Psoas muscle (tissue), 7 donors: ENCODE measurements at regions not wholly inside any gene's neighbourhood (a gene's known extent, or its start where the extent isn't known, plus 50 kb on each side); places are given as distances from the start of the nearest gene placed in this dataset.

Experiments
- ATAC-seq, 4 donors: fragments of 200-7000 bp; cut with Tn5 transposase; one replicate each; pipeline ENCODE4 v1.9.1; 2020; ENCODE audit warnings: moderate library complexity in 3 of 4, mild to moderate bottlenecking in 2 of 4
- DNase-seq, 2 donors: peaks; one replicate each; pipeline ENCODE4 v3.0.0-alpha.2; 2020
- H3K27ac ChIP-seq: fragments of 200-600 bp; one replicate; pipeline ENCODE4 v1.8.0; 2022
- H3K27me3 ChIP-seq, 3 donors: fragments of 200-600 bp in 1 of 3; one replicate each; pipeline versions ENCODE4 v1.6.1 to v1.8.0; 2013 to 2022; ENCODE audit warnings: low read length in 2 of 3, mild to moderate bottlenecking in 2 of 3, moderate library complexity in 1 of 3; ENCODE audit not compliant: insufficient read depth in 3 of 3
- H3K36me3 ChIP-seq, 2 donors: fragments of 200-600 bp in 1 of 2; one replicate each; pipeline versions ENCODE4 v1.6.1 to v1.8.0; 2013 to 2022; ENCODE audit warnings: low read depth in 1 of 2, mild to moderate bottlenecking in 1 of 2, moderate library complexity in 1 of 2; ENCODE audit not compliant: insufficient read depth in 1 of 2
- H3K4me1 ChIP-seq: fragments of 200-600 bp; one replicate; pipeline ENCODE4 v1.8.0; 2022
- H3K4me3 ChIP-seq: fragments of 200-600 bp; one replicate; pipeline ENCODE4 v1.8.0; 2022; ENCODE audit warnings: mild to moderate bottlenecking
- H3K9me3 ChIP-seq: fragments of 200-600 bp; one replicate; pipeline ENCODE4 v1.8.0; 2022
- CTCF ChIP-seq: fragments of 200-600 bp; IDR thresholded peaks from one replicate; pipeline ENCODE4 v1.8.0; 2022; ENCODE audit warnings: antibody characterized with exemption
- WGBS, 3 donors: extraction: QIAGEN DNeasy Blood & Tissue Kit; methylation state at CpG; one replicate each; pipeline versions ENCODE4 v1.1.6 to v1.1.7; 2013; 5-methylcytosine and 5-hydroxymethylcytosine counted together
- intact Hi-C, 2 donors: fragments of 100-400 bp; cut with DNase I; formaldehyde crosslinking; loops; one replicate each; pipeline versions ENCODE4 v1.11.0 to v1.14.2; 2022
- donor health status: healthy with polysubstance abuse.
- donor health status: DM: no; HTN: no; CAD: no; lungs with moderate emphysema.
- donor health status: Bipolar disorder and iron deficiency.
- donor health status: healthy.
- donor health status: DM: yes; HTN: yes; CAD: no.
- donor health status: DM: no; HTN: no; CAD: no.
- donor health status: DM: yes; HTN: yes; CAD: no.

GRCh38 chr3:24715171-24715792 is 220.6 kb upstream of the THRB start:
- DNase-seq (no peak), ATAC-seq (no peak)
- intact Hi-C loops, result no loop called here
- no peak overlapping the region for H3K4me3 ChIP-seq
- H3K36me3 ChIP-seq, result no peaks in the 10 kb centered on the region
- no peak for TF ChIP-seq CTCF
- H3K27ac ChIP-seq, result no peak overlapping the region
- no peaks in the 10 kb centered on the region for H3K27me3 ChIP-seq
- WGBS, 3 donors, result 74 to 87% (median 82%) methylated on average over 5 of the region's 5 CpGs
- H3K9me3 ChIP-seq, result no peaks in the 10 kb centered on the region
- no peaks in the 10 kb centered on the region for H3K4me1 ChIP-seq

- no peak for TF ChIP-seq CTCF
- H3K4me3 ChIP-seq, result peak overlapping the region; percentile 16
- no peaks in the 10 kb centered on the region for H3K9me3 ChIP-seq
- intact Hi-C loops, result no loop called here
- no peak overlapping the region for H3K27ac ChIP-seq
- DNase-seq, result no peak
- no peak for ATAC-seq
- no peaks in the 10 kb centered on the region for H3K36me3 ChIP-seq
- 14 to 27% (median 23%) methylated on average over 5 of the region's 5 CpGs for WGBS, 3 donors
- H3K27me3 ChIP-seq, result no peaks in the 10 kb centered on the region
- peaks cover 10% of the 10 kb centered on the region for H3K4me1 ChIP-seq
Observed at GRCh38 chr3:24722087-24722486, 227.4 kb upstream of the THRB start.

GRCh38 chr3:24725514-24726255 is 231.0 kb upstream of the THRB start:
- no peak overlapping the region for H3K27ac ChIP-seq
- no peak for TF ChIP-seq CTCF
- 48 to 66% (median 52%) methylated on average over 3 of the region's 3 CpGs for WGBS, 3 donors
- H3K4me3 ChIP-seq, result no peak overlapping the region
- ATAC-seq (no peak), DNase-seq (no peak)
- no peaks in the 10 kb centered on the region for H3K27me3 ChIP-seq
- no peaks in the 10 kb centered on the region for H3K36me3 ChIP-seq
- peaks cover 10% of the 10 kb centered on the region for H3K4me1 ChIP-seq
- intact Hi-C loops, result no loop called here
- no peaks in the 10 kb centered on the region for H3K9me3 ChIP-seq

GRCh38 chr3:24726423-24726822 is 231.8 kb upstream of the THRB start:
- intact Hi-C loops, result no loop called here
- no peak for TF ChIP-seq CTCF
- ATAC-seq, result no peak

More at GRCh38 chr3:24726423-24726822, 231.8 kb upstream of the THRB start:
- Histone ChIP-seq H3K9me3 (no peaks in the 10 kb centered on the region), H3K27ac (no peak overlapping the region), H3K4me3 (no peak overlapping the region), H3K36me3 (no peaks in the 10 kb centered on the region), H3K4me1 (peaks cover 10% of the 10 kb centered on the region), H3K27me3 (no peaks in the 10 kb centered on the region)
- 94 to 100% (median 96%) methylated on average over 2 of the region's 2 CpGs for whole genome bisulfite sequencing, 3 donors
- DNase-seq, result no peak
